GM19240 (cell line): ENCODE measurements at regions not wholly inside any gene's neighbourhood (a gene's known extent, or its start where the extent isn't known, plus 50 kb on each side); places are given as distances from the start of the nearest gene placed in this dataset.

ENCODE experiments used
- DNase-seq: peaks from one replicate; pipeline ENCODE4 v3.0.0; 2011; ENCODE audit warnings: low spot score; ENCODE audit not compliant: insufficient read length

- no peak for DNase-seq
Measured at GRCh38 chr13:76750126-76750525, 136.1 kb downstream of the KCTD12 start.

DNA sequence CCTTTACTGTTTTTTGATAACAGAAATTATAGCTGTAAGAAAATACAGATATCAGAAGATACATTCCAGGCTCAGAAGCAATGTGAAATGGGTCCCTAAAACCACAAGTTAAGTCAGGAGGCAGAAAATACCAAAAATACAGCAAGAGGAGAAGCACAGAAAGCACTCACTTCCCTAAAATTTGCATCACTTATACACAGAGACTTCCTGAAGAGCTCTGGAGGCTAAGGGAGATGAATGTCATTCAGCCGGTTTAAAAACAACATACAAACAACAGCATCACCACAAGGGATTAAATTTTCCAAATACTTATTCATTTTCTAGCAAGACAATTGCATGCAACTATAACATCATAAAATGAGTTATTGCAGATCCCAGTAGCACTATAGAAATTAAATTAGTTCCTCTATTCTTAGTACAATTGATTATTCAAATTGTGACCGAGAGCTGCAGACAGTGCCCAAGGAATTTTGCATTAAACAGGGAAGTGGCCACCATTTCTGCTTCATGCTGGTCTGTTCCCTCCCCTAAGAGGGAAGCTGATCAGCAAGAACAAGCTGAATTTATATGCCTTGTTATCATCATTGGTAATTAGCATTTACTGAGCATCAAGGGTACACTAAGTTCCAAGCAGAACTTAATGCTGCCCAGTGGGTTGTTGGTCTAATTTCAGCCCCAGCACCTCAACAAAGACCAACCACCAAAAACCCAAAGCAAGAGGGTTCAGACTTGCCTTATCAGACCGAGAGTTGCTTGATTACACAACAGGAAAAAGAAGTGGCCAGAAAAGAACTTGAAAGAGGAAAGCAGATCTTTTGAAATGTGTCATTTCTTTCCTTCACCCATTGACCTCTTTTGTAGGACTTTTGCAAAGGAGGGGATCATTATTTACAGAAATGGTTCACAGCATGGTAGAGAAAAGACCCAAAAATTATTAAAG is 140.7 kb downstream of the KCTD12 start:
- DNase-seq, result no peak

- DNase-seq, result no peak
Measured at GRCh38 chr13:76741624-76742023, 144.6 kb downstream of the KCTD12 start.

- no peak for DNase-seq
Measured at GRCh38 chr13:76741046-76741445, 145.2 kb downstream of the KCTD12 start.

- no peak for DNase-seq
Measured at GRCh38 chr13:76738616-76739015, 147.6 kb downstream of the KCTD12 start.

DNA sequence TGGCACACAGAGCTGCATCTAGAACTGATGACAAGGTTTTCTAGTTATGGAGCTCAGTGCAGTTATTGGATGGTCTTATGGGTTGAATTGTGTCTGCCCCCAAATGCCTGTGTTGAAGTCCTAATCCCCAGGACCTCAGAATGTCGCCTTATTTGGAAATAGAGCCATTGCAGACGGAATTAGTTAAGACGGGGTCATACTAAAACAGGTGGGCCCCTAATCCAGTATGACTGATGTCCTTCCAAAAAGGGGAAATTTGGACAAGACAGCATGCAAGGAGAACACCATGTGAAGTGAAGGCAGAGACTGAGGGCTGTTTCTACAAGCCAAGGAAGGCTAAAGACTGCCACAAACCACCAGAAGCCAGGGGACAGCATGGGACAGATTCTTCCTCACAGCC is 148.7 kb downstream of the KCTD12 start:
- DNase-seq, result no peak

GRCh38 chr13:76735641-76736040 is 150.6 kb downstream of the KCTD12 start:
- DNase-seq, result no peak

DNA sequence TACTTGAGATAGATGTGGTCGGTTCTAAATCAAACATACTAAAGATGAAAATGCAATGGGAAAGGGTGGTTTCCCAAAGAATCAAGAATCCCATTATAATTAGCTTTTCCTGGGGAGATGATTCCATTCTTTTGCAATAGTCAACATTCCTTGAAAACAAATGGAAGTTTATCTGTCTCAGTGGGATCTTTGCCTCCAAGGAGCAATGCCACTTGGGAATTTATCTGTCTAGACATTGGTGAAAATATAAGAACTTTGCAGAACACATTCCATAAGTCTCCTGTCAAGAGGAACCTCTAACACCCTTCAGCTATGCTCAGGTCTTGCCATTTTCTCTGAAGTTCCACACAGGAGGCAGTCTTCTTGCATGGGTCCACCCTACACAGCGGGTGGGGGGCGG is 152.5 kb downstream of the KCTD12 start:
- no peak for DNase-seq

DNA sequence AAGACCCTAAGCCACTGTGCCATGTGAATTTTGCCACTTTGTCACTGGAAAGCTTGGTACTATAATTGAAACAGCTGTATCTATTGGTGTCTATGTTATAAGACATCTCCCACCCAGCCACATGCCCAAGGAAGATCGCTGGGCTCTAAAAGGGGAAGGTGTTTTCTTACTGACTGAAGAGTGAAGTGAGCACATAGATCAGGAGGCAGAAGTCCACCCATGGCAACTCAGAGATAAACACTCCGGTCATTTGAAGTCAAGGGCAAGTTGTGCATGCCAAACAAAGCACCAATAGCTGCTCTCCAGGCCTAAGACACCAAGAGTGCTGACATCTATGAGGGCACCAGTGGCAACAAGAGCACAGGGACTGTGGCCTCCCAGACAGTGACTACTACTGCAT is 153.8 kb downstream of the KCTD12 start:
- DNase-seq, result no peak

DNA sequence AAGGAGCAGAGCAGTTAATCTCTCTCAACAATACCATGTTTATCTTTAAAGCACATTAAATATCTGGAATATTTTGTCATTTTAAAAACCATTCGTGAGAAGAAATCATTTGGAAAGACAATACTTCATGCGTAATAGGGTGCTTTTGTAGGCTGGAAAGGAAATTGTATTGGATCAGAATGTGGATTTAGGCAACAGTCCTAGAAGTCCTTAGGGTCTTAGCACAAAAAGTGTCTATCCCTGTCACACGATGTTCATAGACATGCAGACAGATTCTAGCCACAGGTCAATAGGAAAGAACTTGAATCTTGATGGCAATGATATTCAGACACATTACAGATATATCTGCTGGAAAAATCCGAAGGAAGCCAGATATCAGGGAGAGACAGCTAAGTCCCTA is 156.0 kb downstream of the KCTD12 start:
- no peak for DNase-seq

GRCh38 chr13:76729691-76730090 is 156.5 kb downstream of the KCTD12 start:
- DNase-seq, result no peak

GRCh38 chr13:76725896-76726295 is 160.3 kb downstream of the KCTD12 start:
- DNase-seq, result no peak

- no peak for DNase-seq
Measured at GRCh38 chr13:76725211-76725610, 161.0 kb downstream of the KCTD12 start.

DNA sequence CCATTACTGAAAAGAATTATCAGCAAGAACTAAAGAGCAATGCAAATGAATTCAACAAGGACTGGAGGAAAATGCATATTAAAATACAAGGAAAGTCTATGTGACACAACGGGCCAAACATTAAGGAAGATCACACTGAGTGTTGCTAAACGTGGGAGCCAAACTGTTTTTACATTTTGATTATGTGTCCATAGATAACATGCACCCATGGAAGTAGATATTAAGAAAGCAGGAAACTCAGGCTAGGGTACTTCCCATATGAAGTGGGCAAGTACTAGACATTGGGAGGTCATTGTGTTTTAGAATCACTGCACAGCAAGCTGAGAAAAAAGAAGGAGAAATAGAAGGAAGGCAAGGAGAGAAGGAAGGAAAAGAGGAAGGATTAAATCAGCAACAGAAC is 161.8 kb downstream of the KCTD12 start:
- DNase-seq, result no peak

- no peak for DNase-seq
Measured at GRCh38 chr13:76723551-76724232, 162.5 kb downstream of the KCTD12 start.

DNA sequence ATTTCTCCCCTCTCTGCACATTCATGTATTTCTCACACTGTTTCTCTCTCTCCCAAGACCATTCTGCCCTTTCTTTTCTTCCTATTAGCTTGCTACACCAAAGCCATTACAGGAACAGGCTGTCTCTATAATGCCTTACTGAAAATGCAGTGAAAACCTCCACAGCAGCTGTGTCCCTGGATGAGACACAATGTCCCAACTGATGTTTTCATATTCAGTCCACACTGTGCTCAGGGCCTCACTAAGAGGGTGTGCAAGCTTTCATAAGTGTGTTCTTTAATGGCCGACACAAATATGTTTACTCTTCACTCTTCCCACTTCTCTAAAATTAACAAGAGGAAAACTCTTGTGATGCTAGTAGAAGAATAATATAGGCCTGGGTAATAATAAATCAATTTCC is 163.4 kb downstream of the KCTD12 start:
- DNase-seq, result no peak

- DNase-seq, result no peak
Measured at GRCh38 chr13:76720821-76721220, 165.4 kb downstream of the KCTD12 start.

DNA sequence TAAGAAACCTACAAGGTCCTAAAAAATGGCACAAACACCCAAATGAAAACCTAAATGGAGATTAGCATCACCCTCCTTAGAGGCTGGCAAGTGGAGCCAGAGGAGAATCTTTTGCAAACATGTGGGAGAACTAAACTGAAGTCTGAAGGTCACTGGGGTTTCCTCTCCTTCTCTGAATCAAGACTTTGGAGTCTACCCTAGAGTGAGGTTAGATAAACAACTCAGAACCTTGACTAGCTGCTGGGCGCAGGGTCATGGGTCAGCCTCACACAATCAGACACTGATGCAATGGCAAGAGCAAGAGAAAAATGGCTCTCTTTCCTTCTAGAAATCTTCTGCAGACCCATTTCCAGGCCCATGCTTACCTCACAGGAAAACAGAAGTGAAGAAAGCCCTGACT is 165.8 kb downstream of the KCTD12 start:
- no peak for DNase-seq

GRCh38 chr13:76719955-76720354 is 166.2 kb downstream of the KCTD12 start:
- DNase-seq, result no peak

- no peak for DNase-seq
Measured at GRCh38 chr13:76717092-76717491, 169.1 kb downstream of the KCTD12 start.

DNA sequence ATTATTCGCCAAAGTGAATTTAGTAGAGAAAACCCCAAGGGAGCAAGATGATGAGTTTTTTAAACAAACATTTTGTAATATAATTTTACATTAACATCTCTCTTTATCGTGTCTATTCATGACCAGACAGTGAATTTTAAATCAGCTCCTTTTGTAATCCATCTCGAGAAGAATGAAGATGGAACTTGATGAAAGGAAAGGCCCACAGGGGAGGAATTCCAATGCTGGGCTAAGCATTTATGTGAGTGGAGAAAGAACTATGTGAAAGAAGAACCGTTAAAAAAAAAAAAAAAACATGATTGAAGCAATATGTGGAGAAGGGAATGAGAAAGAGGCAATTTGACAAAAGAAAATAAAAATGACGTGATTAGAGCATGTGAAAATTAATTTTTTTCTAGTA is 170.6 kb downstream of the KCTD12 start:
- no peak for DNase-seq

DNA sequence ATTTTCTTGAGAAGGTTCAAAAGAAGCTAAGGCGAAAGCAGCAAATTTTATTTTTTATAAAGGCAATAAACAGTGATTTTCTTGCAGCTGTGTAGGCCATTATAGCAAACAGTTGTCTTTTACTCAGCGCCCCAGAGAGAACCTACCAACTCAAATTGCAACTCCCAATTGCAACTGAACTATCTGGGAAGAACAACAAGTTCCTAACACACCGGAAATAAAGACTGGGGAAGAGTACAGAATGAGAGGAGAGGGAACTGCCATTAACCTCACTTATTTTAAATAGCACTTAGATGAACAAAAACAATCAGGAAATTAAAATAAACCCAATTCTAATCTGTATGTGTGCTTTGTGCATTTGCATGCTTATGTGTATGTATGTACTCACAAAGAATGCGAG is 171.1 kb downstream of the KCTD12 start:
- no peak for DNase-seq

GRCh38 chr13:76713280-76713679 is 172.9 kb downstream of the KCTD12 start:
- no peak for DNase-seq
